Choroid plexus epithelial cell (primary cell): ENCODE measurements at regions not wholly inside any gene's neighbourhood (a gene's known extent, or its start where the extent isn't known, plus 50 kb on each side); places are given as distances from the start of the nearest gene placed in this dataset.
A peak's percentile ranks its signal among the peaks of the same experiment; 100 is the strongest.

ENCODE experiments used
- DNase-seq: peaks from one replicate; pipeline ENCODE4 v3.0.0-alpha.2; 2010; ENCODE audit warnings: low read depth
- H3K4me3 ChIP-seq: 2 replicates; pipeline ENCODE4 v1.5.1; 2011; ENCODE audit warnings: low read depth, mild to moderate bottlenecking, control low read depth, low read length, moderate library complexity
- TF ChIP-seq, protein P1 (sequence below): conservative IDR thresholded peaks from 2 replicates; pipeline ENCODE4 v1.5.1; 2011; ENCODE audit warnings: low read depth, mild to moderate bottlenecking, control low read depth, inconsistent platforms, low read length, moderate library complexity

DNA sequence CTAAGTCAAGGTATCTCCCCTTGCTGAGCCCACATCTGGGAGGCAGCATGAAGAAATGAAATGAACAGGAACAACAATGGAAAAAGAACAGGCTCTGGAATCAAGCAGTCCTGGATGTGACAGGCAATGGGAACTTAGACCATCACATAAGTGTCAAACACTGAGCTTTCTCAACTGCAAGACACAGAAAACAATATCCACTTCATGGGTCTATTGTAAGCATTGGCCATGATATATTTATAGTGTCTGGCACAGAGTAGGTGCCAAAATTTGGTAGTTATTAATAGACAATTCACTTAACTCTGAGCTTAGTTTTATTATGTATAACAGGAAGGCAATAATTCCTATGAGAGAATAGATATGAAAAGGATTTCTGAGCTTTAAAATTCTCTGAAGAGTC lies 64.1 kb upstream of the ATP1B1 start:
- no peak for DNase-seq
- TF ChIP-seq, protein P1, sequence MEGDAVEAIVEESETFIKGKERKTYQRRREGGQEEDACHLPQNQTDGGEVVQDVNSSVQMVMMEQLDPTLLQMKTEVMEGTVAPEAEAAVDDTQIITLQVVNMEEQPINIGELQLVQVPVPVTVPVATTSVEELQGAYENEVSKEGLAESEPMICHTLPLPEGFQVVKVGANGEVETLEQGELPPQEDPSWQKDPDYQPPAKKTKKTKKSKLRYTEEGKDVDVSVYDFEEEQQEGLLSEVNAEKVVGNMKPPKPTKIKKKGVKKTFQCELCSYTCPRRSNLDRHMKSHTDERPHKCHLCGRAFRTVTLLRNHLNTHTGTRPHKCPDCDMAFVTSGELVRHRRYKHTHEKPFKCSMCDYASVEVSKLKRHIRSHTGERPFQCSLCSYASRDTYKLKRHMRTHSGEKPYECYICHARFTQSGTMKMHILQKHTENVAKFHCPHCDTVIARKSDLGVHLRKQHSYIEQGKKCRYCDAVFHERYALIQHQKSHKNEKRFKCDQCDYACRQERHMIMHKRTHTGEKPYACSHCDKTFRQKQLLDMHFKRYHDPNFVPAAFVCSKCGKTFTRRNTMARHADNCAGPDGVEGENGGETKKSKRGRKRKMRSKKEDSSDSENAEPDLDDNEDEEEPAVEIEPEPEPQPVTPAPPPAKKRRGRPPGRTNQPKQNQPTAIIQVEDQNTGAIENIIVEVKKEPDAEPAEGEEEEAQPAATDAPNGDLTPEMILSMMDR = no peak
- H3K4me3 ChIP-seq = no peak overlapping the region

DNA sequence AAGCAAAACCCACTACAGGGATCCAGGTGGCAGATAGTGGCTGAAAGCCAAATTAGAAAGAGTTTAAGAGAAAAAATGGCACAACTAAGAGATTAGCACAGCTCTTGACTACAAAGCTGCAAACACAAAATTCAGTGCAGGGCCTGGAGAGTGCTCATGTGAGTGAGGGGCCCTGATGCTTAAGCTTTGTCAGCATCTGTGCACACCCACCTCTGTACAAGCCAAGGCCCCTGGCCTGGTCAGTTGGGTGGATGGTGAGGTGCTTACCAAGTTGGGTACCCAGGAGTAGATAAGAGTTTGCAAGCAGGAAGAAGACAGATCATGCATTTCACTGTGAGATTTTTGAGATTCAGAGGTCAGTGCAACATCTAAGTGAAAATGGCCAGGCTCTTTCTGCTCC lies 62.7 kb upstream of the ATP1B1 start:
- no peak for DNase-seq
- no peak overlapping the region for H3K4me3 ChIP-seq
- TF ChIP-seq, protein P1 = no peak

DNA sequence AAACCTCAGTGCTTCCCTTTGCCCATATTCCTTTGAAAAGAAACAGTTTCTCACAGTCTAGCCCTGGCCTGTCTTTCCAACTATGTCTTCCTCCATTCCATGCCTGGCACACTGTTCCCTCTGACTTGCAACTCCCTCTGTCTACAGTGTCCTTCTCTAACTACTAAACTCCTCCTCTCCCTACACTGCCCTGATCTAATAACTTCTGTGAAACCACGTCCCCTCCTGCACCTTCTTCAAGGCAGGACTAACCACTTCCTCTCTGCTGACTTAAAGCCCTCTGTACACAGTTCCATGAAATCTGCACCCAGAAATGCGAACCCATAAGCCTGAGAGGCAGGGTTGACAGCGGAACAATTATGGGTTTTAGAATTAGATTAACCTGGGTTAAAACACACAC lies 62.2 kb upstream of the ATP1B1 start:
- peak; percentile 18 for DNase-seq
- TF ChIP-seq, protein P1 = no peak
- no peak overlapping the region for H3K4me3 ChIP-seq

DNA sequence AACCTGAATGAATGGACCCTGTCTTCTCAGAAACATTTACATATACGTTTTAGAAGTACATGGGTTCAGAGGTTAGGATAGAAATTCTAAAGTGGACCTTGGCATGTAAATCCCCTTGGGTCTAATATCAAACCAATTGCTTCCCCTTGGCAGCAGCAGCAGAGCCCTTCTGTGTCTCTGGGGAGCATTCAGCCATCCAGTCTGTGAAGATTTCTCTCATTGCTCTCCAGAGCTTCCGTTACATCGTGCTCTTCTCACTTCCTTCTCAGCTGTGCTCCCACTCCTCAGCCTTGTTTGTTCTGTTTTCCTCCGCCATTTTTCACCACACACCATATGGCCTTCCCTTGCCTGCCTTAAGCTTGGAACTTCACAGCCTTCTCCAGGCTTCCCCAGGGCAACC lies 61.5 kb upstream of the ATP1B1 start:
- H3K4me3 ChIP-seq = no peak overlapping the region
- TF ChIP-seq, protein P1 = no peak
- no peak for DNase-seq

GRCh38 chr1:169046671-169047070 lies 59.8 kb upstream of the ATP1B1 start:
- H3K4me3 ChIP-seq = no peak overlapping the region
- no peak for DNase-seq
- TF ChIP-seq, protein P1 = no peak

- no peak for DNase-seq
- no peak overlapping the region for H3K4me3 ChIP-seq
- TF ChIP-seq, protein P1 = no peak
These were observed 59.4 kb upstream of the ATP1B1 start for GRCh38 chr1:169047074-169047473.

DNA sequence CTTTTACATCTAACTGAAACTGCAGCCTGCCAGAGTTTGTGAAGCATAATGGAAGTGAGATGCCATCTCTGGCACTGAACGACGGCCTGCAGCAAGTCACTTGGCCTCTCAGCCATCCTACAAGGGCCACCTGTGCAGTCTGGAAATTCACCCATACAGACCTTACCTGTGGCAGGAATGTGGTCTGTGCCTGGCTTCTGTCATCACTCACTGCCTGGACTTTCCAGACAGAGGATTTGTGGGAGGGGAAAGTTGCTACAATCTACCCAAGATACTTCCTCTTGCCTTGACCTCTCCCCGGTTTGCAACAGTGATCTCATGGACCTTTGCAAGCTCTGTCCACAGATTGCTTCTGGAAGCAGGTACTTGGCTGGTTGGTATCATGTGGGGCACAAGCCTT lies 58.4 kb upstream of the ATP1B1 start:
- H3K4me3 ChIP-seq = no peak overlapping the region
- TF ChIP-seq, protein P1 = no peak
- no peak for DNase-seq
